GM21528 (cell line): ENCODE measurements at regions not wholly inside any gene's neighbourhood (a gene's known extent, or its start where the extent isn't known, plus 50 kb on each side); places are given as distances from the start of the nearest gene placed in this dataset.
"Not testable (repeated sequence)": the region's sequence is repeated elsewhere in the genome, so short reads cannot be mapped to it uniquely, and the experiment has no call there.

Source experiments
- ATAC-seq: cut with Tn5 transposase; IDR thresholded peaks from one replicate; pipeline ENCODE4 v1.9.1; 2021; ENCODE audit warnings: mild to moderate bottlenecking, moderate library complexity; ENCODE audit not compliant: unreplicated experiment, low FRiP score

GRCh38 chr2:239866778-239867177 lies 158.4 kb downstream of the NDUFA10 start:
- no peak for ATAC-seq

DNA sequence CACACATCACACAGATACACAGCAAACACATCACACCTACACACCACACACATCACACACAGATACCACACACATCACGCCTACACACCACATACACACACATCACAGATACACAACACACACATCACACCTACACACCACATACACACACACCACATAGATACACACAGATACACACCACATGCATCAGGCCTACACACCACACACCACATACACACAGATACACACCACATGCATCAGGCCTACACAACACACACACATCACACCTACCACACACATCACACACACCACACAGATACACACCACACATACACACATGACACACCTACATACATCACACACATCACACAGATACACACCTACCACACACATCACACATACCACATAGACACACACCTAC lies 158.8 kb downstream of the NDUFA10 start:
- no peak for ATAC-seq

DNA sequence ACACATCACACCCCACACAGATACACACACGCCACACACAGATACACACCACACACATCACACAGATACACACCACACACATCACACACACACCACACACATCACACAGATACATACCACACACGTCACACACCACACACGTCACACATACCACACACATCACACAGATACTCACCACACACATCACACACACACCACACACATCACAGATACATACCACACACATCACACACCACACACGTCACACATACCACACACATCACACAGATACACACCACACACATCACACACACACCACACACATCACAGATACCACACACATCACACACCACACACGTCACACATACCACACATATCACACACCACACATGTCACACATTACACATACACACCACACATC lies 159.3 kb downstream of the NDUFA10 start:
- not testable (repeated sequence) for ATAC-seq

DNA sequence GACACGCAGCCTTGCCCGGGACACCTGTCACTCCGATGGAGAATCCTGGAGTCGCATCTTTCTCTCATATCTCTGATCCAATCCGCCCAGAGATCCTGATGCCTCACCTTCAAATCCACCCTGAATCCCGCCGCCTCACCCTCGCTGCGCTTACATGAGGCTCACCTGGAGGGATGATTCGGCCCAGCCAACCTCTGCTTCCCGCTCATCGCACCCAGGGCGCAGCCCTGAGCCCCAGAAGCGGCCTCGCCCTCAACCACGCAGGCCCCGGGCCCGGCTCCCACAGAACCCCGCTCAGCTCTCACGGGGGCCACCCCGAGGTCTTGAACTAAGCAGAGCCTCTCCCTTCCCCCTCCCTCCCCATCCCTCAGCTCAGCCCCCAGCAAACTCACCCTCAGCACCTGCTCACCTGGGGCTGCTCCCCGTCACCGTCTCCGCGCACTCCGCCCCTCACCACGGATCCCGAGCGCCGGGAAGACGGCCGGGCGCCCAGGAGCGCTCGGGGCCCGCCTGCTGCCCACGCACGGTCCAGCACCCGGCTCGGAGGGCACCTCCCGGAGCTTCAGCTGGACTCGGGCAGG lies 160.0 kb downstream of the NDUFA10 start:
- no peak for ATAC-seq

GRCh38 chr2:239864247-239865058 lies 160.7 kb downstream of the NDUFA10 start:
- no peak for ATAC-seq

DNA sequence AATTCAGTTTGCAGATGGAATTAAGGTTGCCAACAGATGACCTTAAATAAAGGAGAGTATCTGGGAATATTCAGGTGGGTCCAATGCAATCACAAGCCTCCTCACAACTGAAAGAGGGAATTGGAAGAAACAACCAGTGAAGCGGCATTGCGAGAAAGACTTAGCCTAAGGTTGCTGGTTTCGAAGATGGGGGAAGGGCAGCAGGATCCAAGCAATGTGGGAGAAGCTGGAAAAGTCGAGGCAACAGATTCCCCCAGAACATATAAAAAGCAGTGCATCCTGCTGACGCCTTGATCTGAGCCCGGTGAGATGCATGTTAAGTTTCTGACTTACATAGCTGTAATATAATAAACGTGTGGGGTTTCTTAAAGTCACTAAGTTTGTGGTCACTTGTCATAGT lies 162.5 kb downstream of the NDUFA10 start:
- ATAC-seq = no peak

GRCh38 chr2:239858179-239858578 lies 167.0 kb downstream of the NDUFA10 start:
- ATAC-seq = no peak

GRCh38 chr2:239857591-239857990 lies 167.6 kb downstream of the NDUFA10 start:
- ATAC-seq = no peak

GRCh38 chr2:239856620-239857285 lies 168.4 kb downstream of the NDUFA10 start:
- no peak for ATAC-seq

DNA sequence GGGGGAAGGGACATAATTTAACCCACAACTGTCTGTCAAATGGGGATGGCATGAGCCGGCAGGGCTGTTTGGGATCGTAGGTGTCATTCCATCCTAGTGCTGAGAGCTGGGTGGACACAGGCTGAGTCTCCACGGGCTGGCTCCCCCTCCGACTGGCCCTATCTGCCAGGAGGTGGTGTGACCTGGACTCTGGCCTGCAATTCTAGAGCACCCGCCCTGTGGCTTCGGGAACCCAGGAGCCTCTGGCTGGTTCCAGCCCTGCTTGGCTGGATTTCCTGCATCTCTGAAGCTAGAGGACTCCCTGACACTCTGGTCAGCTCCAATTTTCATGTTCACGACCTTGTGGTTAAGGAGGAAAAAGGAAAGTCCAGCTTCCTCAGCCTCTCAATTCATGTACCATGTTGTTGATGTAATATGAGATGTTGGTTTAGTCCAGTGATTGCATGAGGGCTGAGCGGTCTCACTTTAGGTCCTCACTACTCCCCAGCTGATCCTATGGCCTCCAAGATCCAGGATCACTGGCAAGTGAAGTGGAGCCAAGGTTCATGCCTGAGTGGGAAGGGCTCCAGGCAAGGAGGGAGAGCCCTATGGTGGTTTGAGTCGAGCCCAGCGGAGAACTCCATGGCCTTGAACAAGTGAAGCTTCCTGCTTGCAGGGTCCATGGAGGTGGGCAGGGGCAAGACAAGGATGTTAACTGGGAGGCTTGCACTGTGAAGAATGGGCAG lies 169.1 kb downstream of the NDUFA10 start:
- no peak for ATAC-seq

DNA sequence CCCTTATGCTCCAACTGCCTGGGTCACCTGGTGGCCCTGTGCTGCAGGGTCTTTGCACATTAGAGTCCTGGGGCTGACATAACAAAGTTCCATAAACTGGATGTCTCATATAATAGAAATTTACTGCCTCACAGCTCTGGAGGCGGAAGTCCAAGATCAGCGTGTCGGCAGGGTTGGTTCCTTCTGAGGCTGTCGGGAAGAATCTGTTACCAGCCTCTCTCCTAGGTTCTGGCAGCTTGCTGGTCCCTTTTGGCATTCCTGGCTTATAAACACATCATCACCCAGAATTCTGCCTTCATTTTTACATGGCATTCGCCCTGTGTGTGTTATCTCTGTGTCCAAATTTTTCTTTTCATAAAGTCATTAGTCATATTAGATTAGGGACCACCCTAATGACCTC lies 170.5 kb downstream of the NDUFA10 start:
- no peak for ATAC-seq

- ATAC-seq = no peak
Observed at GRCh38 chr2:239853706-239854327, 171.3 kb downstream of the NDUFA10 start.

DNA sequence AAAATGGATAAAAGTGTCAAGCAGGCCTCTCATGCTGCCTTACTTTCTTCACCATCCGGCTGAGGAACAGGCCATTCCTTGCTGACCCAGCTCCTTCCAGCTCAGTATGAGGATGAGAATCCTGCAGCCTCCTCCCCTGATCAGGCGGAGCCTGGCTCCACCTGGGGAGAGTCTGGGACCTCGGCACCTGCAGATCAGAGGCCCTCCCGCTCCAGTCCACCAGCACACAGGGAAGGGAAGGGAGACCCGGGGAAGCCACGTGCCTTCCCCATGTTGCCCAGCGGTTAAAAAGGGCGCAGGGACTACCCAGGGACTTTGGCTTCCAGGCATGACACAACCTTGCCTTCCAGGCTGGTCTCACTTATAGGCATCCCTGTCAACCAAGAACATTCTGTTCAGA lies 172.0 kb downstream of the NDUFA10 start:
- no peak for ATAC-seq

DNA sequence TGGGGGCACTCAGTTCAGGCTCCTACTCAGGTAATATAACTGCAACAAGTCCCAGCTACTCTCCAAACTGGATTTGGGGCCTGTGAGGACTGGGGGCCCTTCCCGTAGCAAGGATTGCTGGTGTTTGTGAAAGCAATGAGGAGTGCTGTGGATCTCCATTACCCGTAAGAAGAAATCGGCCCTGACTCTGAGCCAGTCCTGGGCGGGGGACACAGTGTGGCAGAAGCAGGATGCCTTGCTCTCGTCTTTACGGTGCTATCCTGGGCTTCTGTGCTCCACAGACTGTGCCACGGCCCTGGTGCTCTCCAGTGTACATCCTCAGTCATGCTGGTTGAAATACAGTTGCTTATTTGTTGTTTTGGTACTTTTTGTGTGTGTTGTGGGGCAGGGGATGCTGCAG lies 172.9 kb downstream of the NDUFA10 start:
- ATAC-seq = no peak

- ATAC-seq = no peak
Observed at GRCh38 chr2:239846789-239847676, 178.1 kb downstream of the NDUFA10 start.

DNA sequence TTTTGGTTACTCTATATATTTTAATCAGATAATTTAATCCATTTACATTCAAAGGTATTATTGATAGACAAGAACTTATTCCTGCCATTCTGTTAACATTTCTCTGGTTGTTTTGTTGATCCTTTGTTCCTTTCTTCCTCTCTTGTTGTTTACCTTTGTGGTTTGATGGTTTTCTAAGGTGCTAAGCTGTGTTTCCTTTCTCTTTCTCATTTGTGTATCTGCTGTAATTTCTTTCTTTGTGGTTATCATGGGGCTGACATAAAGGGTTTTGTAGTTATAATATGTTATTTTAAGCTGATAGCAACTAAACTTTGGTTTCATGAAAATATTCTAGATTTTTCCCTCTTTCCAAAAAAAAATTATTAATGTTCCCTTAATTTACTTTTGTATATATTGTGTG lies 179.2 kb downstream of the NDUFA10 start:
- ATAC-seq = no peak

DNA sequence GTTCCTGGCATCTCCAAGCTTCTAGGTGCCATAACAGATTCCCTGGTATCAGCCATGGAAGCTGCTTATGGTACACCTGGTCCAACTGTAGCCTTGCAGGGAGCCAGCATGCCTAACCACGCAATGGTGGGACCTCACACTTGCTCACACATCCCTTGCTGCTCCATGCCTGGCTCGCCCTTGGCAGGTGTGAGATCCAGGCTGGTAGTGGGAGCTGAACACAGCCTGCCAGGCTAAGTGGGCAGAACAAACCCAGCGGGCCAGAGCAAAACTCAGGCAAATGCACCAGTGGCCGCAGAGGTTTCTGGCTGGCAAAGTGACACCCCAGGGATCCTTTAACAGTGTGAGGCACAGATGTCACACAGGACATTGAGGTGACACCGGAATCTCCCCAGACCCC lies 185.8 kb downstream of the NDUFA10 start:
- no peak for ATAC-seq

GRCh38 chr2:239836021-239836765 lies 188.9 kb downstream of the NDUFA10 start:
- ATAC-seq = no peak

DNA sequence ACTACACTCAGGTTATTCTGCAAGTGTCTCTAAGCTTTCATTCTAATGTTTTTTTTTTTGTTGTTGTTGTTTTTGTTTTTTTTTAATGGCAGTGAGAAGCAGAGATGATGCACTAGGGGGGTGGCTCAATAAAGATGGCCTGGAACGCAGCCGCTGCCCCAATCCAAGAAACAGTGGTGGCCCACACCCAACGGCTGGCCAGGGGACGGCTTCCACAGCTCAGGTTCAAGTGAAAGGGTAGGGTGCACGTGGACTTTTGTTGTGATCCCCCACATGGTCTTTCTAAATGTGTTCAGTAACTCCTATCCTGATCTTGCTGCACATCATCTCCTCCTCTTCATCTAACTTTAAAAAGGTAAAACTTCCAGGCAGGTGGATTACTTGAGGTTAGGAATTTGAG lies 190.1 kb downstream of the NDUFA10 start:
- ATAC-seq = no peak
